Kasumi-1 (cell line): ENCODE measurements at regions not wholly inside any gene's neighbourhood (a gene's known extent, or its start where the extent isn't known, plus 50 kb on each side); places are given as distances from the start of the nearest gene placed in this dataset.

Experiments used
- DNase-seq, 2 experiments: peaks; one replicate each; lab custom pipeline; 2025; lab: John Stamatoyannopoulos, UW

- no peak for DNase-seq
Measured at GRCh38 chr11:134907636-134908035, 495.6 kb upstream of the B3GAT1 start.

GRCh38 chr11:134906356-134906955 lies 494.4 kb upstream of the B3GAT1 start:
- no peak for DNase-seq

GRCh38 chr11:134905928-134906327 lies 493.9 kb upstream of the B3GAT1 start:
- DNase-seq: no peak

GRCh38 chr11:134905517-134905916 lies 493.5 kb upstream of the B3GAT1 start:
- no peak for DNase-seq

- no peak for DNase-seq
Measured at GRCh38 chr11:134904103-134904790, 492.2 kb upstream of the B3GAT1 start.

GRCh38 chr11:134901955-134902918 lies 490.2 kb upstream of the B3GAT1 start:
- no peak for DNase-seq

- DNase-seq: no peak
Measured at GRCh38 chr11:134901542-134901941, 489.5 kb upstream of the B3GAT1 start.

- no peak for DNase-seq
Measured at GRCh38 chr11:134893810-134894685, 482.0 kb upstream of the B3GAT1 start.

- DNase-seq: no peak
Measured at GRCh38 chr11:134890446-134890845, 478.4 kb upstream of the B3GAT1 start.

- DNase-seq: no peak
Measured at GRCh38 chr11:134889832-134890231, 477.8 kb upstream of the B3GAT1 start.

- DNase-seq: no peak
Measured at GRCh38 chr11:134888821-134889220, 476.8 kb upstream of the B3GAT1 start.

- DNase-seq: no peak
Measured at GRCh38 chr11:134887896-134888295, 475.9 kb upstream of the B3GAT1 start.

- no peak for DNase-seq
Measured at GRCh38 chr11:134883484-134883883, 471.4 kb upstream of the B3GAT1 start.

GRCh38 chr11:134882671-134883297 lies 470.7 kb upstream of the B3GAT1 start:
- DNase-seq: no peak

GRCh38 chr11:134882141-134882540 lies 470.1 kb upstream of the B3GAT1 start:
- no peak for DNase-seq

- DNase-seq: no peak
Measured at GRCh38 chr11:134880788-134881187, 468.7 kb upstream of the B3GAT1 start.

GRCh38 chr11:134879931-134880330 lies 467.9 kb upstream of the B3GAT1 start:
- DNase-seq: no peak

- DNase-seq: no peak
Measured at GRCh38 chr11:134879341-134879740, 467.3 kb upstream of the B3GAT1 start.

- DNase-seq: no peak
Measured at GRCh38 chr11:134878785-134879184, 466.7 kb upstream of the B3GAT1 start.

- DNase-seq: no peak
Measured at GRCh38 chr11:134876226-134876625, 464.2 kb upstream of the B3GAT1 start.

- no peak for DNase-seq
Measured at GRCh38 chr11:134866981-134867675, 455.1 kb upstream of the B3GAT1 start.
